GM21529 (cell line): ENCODE measurements at regions not wholly inside any gene's neighbourhood (a gene's known extent, or its start where the extent isn't known, plus 50 kb on each side); places are given as distances from the start of the nearest gene placed in this dataset.

Source experiments
- ATAC-seq: cut with Tn5 transposase; IDR thresholded peaks from one replicate; pipeline ENCODE4 v1.9.1; 2021; ENCODE audit not compliant: unreplicated experiment

DNA sequence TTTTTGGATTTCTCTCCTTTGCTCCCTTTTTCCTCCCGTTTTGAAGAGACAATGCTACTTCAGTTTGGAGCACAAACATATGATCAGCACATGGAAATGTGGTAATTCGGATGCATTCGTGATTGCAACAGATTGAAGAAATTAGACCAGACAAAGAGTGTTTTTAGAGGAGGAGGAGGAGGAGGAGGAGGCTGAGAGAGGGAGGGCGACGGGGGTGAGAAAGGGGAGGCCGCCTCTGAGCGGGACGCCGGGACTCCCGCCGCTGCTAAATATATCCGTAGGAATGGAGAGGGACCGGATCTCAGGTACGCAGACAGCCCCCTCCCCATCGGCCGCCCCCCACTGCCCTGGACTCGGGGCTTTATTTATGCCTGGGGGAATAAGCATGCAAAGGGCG is 179.3 kb downstream of the SEC14L1 start:
- no peak for ATAC-seq

DNA sequence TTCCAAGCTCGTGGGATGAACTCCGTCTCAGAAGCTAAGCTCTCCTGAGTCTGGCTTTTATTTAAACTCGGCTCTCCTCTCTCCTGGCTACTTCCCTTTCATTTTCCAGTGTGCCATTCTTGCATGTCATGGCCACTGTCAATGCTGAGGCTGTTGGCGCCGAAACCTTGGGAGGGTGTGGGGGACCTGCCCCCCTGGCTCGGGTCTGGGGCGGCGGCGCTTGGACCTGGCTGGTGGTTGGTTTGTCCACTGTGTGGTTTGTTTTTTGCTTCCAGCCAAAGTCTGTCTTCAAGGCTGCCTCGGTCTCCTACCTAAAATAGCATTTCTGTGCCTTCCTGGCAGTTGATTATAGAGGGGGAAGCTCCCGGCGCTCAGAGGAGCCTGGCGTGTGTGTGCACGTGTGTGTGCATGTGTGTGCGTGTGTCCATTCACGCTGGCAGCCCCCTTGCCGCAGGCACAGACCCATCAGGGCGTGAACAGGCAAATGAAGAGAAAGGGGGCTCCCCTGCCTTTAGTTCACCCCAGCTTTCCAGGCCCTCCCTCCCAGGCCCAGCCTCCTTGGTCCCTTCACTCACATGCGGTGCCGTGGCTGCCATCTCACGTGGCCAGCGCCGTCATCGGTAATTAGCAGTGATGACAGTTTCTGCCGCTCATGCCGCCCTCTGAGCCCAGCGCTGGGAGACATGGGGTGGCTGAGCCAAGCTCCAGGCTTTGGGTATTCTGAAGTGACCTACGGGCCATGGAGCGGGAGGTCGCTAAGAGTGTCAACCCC is 179.9 kb downstream of the SEC14L1 start:
- no peak for ATAC-seq

DNA sequence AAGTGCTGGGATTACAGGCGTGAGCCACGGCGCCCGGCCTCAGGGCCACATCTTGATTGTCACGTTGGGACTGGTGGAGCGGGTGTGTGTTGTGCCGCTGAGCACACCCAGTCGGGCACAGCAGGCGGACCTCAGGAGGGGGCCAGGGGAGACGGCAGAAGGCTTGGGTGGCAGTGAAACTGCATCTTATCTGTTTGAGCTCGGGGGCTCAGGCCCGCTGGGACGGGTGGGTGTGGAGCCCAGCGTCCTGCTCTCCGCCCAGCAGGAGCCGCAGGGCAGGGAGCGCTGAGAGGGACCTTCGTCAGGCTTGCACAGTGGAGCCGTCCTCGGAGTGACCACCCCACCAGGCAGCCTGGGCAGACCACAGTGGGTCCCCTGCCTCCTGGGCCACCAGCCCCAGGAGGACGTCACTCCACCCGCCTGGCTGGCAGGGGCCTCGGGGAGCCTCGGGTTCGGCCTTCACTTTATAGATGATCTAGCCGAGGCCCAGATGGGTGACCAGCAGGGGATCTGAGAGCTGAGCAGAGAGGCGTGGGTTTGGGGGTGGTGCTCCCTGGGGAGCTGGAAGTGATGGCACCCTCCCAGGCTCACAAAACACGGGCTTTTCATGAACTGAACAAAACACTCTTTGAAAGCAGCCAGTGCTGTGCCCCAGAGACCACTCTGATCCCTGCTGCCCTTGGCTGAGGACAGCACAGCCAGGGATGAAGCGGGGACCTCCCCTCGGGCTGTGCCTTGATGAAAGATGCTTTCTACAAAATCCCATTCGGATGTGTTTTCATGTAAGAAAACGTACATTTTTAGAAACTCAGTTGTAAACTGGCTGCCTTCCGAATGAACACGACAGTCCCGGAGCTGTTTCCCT is 181.1 kb downstream of the SEC14L1 start:
- no peak for ATAC-seq

DNA sequence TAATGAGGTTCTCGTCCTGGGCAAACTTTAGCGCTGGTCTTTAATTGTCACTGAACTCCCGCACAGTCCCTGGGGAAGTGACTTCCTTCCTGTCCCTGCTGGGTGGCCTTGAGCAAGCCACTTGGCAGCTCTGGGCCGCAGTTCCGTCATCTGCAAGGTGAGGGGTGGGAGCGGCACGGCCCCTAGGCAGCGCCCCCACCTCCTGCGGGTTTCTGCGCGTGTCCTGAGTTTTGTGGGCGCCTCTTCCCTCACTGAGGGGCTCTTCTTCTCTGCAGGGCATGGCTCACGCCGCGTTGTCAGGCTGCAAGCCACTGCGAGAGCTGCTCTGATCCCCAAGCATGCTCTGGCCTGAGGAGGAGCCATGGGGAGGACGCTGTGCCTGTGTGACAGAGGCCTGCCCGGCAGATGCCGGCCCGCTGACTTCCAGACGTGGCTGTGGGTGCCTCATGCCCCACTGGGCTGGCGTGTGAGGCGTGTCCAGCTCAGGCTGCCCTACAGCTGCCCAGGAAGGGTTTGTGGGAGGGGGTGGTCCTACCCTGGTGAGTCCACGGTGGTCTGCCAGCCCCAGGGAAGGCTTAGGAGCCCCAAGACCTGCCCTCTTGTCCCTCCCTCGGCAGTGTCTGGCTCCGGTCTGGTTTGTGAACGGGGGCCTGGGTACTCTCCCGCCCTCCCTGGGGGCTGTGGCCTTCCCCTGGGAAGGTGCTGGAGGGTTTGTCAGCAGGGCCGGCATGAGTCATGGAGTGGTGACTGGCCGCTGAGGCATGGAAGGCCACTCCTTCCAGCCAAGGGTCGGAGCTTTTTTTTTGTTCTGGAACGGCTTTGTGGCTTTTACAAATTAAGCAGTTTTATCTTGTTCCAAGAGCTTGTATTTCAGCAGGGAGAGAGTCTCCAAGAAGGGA is 182.0 kb downstream of the SEC14L1 start:
- ATAC-seq = no peak

DNA sequence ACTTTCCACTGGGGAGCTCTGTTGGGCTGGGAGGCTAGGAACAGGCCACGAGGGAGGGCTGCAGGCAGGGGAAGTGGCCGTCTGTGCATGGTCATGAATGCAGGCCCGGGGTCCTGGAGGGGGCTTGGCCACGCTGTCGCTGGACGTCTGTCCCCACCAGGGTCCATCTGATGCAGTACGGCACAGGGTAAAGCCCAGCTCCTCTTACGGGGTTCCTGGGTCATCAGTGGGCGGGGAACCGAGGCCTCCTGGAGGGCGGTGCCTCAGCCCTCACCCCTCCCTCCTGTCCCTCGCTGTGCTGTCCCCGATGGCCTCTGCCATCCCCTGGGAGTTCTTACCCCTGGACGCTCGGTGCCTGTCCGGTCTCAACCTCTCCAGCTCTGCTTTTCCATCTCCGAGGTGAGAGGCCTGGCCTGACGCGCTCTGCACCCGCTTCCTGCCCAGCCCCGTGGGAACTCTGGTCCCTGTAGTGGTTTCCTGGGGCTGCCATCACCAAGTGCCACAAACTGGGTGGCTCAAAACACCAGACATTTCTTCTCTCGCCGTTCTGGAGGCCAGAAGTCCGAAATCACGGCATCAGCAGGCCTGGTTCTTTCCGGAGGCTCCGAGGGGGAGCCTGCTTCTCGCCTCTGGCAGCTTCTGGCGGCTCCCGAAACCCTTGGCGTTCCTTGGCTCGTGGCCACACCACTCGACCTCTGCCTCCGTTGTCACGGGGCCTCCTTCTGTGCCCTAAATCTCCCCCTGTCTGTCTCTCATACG is 182.8 kb downstream of the SEC14L1 start:
- ATAC-seq = no peak

DNA sequence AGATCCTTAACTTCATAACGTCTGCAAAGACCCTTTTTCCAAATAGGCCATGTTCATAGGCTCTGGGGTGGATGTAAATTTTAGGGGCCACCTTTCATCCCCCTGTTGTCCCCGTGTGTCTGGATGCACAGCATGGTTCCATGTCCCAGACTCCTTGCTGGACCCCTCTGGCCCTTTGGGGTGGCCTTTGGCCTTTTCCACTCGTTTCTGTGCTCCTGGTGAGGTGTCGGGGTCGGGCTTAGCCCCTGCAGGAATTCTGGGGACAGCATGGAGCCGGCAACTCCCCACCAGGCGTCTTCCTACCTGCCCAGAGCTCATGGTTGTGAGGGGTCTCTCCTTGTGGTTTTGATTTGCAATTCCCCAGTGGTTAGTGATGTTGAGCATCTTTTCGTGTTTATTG is 183.5 kb downstream of the SEC14L1 start:
- ATAC-seq = no peak

DNA sequence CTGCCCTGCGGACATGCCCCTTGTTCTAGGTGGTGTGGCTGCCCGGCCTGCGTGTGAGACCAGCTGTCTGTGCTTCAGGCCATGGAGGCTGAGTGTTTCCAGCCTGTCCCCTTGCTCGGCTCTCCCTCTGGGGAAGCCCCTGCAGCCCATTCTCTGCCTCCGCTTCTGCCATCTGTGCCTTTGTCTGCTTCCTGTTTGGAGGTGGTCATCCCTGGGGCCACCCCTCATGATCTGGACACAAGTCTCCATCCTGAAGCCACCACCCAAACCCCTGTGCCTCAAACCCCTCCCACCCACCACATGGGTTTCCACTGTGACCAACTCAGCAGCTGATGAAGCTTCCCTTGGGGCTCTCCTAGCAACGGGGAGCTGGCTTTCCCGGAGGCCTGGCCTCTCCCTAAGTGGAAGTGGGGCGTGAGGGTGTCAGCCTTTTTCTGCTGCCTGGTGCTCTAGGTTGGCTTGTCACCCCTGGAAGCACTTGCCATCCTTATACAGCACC is 184.9 kb downstream of the SEC14L1 start:
- peak; percentile 11 for ATAC-seq

DNA sequence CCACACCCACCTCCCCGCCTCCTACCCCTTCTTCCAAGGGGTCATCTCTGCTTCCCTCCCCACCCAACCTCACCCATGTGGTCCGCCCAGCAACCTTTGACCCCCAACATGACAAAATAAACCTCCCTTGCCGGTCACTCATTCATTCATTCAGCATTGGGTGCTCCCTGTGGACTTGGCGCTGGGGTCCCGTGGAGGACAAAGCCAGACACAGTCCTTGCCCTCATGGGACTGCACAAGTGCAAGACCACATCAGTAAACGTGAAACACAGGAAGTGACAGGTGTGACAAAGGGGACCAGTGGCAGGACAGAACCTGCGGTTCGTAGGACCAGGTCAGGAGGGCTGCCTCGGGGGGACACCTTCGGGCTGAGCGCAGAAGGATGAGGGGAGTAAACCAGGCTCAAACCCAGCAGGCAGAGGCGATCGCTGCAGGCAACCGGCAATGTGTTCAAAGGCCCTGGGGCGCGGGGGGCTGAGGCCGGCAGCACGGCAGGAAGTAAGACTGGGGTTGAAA is 185.4 kb downstream of the SEC14L1 start:
- ATAC-seq = no peak

DNA sequence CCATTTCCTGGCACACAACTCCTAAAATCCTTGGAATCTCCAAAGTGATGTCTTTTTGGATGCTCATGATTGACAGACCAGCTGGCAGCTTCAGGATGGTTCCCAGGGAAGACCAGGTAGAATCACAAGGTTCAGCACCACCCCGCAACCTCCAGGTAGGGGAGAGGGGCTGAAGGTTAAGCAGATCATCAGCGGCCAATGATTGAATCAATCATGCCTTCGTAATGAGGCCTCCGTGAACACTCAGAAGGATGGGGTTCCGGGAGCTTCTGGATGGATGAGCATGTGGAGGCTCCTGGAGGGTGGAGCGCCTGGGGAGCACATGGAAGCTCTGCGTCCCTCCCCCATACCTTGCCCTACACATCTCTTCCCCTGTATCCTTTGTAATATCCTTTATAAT is 185.9 kb downstream of the SEC14L1 start:
- no peak for ATAC-seq

DNA sequence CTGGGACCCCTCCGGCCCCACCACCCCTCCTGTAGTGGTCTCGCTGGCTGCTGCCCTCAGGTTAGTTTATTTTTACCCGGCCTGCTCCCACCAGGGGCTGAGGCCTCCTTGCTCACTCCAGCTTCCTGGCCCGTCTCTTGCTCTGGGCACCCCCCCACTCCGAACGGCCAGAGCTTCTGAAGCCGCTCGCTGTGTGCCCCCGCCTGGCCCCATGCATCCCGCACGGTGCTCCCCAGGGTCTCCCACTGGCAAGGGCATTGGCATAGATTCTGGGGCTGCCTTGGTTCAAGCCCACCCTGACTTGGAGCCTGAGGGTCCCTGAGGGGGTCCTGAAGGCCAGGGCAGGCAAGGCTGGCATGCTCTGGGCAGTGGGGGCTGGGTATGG is 186.4 kb downstream of the SEC14L1 start:
- no peak for ATAC-seq

DNA sequence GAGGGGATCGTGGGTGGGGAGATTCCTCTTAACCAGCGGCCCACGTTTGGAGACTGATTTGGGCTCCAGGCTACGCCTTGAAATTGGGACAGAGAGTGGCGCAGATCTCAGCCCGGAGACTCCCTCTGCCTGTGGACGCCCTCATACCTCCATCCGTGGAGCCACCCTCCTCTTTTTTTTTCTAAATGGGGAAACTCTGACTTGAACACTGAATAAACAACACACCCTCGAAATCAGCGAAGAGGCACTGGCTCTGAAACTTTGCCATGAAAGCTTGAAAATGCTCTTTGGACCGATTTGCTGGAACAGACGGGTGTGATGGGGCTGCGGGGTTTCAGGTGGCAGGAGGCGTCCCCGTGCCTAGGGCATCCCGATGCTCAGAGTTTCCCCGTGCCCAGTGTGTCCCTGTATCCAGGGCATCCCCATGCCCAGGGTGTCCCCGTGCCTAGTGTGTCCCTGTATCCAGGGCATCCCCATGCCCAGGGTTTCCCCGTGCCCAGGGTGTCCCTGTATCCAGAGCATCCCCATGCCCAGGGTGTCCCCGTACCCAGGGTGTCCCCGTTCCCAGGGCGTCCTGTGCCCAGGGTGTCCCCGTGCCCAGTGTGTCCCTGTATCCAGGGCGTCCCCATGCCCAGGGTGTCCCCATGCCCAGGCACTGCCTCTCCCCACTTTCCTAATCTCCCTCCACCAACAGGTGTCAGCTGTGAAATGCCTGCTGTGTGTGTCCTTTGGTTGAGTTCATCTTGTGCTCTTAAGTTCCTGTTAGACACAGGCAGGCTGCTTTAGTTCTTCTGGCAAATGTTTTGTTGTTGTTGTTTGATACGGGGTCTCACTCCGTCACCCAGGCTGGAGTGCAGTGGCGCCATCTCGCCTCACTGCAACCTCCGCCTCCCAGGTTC is 187.0 kb downstream of the SEC14L1 start:
- no peak for ATAC-seq

DNA sequence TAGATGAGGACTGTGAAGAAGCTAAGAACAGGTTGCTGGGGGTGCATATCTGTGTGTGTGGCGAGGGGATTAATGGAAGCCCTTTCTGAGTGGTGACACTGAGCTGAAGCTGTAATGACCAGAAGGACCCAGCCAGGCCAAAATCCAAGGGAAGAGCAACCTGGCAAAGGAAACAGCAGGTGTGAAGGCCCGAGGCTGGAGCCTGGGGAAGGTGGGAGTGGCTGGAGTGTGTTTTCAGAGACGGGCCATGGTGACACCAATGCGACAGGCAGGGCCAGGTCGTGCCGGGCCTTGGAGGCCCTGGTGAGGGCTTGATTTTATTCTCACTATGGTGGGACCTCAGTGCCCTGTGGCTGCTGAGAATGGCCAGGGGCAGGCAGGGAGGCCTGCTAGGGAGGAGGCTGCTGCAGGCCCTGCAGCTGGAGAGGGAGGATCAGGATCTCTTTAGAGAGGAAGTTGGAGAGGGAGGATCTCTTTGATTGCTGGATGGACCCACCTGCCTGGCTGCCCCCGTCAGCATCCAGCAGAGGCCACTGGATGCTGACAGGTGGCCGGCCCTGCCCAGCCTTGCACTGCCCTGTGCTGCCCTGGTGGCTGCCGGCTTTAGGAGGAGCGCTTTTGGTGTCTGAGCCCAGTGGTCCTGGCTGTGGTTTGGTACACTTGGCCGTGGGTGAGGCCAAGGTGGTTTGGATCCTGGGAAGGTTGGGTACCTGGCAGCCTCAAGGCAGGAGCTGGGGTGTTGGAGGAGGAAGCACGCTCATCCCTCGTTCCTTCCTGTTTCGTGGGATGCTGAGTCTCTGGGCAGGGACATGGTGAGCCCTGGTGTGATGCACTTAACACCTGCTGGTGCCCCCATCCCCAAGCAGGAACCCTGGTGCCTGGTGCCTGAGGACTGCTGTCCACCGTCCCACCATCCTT is 188.3 kb downstream of the SEC14L1 start:
- ATAC-seq = no peak

DNA sequence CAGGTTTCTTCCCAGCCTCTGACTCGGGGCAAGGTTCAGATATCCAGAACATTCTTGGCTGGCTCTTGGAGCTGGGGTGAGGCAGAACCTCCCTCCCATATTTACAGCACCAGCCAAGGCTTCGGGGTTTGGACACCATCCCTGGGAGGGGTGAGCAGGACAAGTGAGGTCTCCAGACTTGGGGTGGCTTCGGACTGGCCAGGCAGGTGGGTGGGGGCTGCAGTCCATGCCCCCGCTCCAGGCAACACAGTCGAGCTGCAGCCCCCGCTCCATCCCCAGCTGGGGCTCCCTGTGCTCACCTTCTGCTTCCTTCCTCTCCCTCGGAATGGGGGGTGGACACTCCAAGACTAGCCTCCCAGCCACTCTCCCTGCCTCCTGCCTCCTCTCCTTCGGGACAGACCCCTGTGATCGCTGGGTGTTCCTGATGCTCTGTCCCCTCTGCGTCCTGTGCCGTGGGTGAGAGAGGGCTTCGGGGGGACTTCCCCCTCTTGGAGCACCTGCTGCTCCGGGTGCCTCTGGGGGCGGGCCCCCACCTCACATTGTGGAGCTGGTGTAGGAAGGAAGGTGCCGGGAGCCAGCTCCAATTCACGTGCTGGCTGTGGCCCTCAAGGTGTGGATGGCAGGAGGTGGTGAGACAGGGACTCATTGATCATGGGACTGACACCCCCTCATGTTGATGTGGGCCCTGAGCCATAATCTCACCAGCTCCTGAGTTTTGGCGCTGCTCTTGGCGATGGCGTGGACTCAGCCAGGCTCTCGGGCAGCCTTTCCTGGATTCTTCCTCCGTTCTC is 189.2 kb downstream of the SEC14L1 start:
- ATAC-seq = no peak

DNA sequence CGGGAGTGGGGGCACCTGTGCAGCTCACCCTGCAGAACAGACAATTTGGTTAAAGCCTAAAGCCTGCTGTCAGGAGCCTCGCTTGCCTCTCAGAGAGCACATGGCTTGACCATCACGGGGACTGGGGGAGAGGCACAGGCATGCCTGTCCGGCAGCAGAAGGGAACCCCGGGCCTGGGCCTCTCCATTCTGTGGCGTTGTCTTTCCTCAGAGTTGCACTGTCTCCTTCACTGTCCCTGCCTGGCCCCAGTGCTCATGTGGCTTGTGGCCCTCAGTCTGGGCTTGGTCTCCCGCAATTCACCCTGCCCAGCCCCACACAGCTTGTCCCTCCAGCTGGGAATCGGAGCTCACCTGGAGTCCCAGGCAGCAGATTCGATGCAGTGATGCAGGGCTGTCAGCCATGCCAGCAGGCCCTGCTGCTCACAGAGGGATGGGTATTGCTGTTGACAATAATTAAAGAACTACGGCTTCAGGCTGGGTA is 189.9 kb downstream of the SEC14L1 start:
- ATAC-seq = no peak

DNA sequence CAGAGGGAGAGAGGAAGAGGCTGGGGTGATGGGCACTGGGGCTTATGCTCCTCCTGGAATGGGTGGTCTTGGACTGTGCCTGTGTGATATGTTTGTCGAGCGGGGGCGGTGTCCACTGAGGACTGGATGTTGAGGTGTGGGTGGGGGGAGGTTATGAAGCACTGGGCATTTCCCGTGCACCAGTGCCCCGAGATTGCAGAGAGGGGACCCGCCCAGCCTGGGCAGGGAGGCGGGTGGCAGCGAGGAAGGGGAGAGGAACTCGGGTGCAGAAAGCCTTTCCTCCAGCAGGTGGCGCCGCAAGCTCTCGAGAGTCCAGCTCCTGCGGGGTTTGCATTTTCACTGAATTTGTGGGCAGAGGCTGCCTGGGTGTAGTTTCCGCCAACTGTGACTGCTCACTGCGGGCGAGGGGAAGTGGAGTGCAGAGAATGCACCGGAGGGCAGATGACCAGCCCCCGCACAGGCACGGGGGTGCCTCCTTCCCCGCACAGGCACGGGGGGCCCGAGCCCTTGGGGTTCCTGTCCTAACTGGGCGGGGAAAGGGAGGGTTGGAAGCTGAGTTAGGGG is 190.6 kb downstream of the SEC14L1 start:
- peak; percentile 76 for ATAC-seq

DNA sequence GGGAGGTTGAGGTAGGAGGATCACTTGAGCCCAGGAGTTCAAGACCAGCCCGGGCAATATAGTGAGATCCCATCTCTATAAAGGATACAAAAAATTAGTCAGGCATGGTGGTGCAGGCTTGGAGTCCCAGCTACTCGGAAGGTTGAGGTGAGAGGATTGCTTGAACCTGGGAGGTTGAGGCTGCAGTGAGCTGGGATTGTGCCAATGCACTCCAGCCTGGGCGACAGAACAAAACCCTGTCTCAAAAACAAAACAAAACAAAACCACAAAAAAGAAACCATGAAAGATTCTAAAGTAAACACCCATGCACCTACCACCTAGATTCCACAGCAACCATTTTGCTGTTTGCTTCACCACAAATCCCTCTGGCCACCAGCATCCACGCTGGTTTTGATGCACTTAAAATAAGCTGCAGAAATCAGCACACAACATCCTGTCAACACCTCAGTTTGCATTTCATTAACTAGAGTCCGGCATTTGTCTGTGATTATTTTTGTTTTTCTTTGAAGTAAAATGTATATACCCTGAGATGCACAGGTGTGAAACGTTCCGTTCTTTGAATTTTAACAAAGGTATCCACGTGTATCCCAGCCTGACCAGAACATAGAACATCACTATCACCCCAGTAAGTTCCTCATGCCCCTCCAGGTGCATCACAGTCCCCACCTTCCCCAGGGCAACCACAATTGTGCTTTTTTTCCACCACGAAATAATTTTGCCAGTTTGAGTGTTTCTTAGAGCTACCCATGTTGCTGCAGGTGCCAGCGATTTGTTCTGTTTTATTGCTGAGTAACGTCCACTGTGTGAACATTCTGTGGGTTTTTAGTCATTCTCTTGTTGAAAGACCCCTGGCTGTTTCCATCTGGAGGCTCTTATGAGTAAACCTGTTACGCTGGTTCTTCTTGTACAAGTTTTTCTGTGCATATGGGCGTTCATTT is 191.5 kb downstream of the SEC14L1 start:
- no peak for ATAC-seq
